ENCODE measurements at regions not wholly inside any gene's neighbourhood (a gene's known extent, or its start where the extent isn't known, plus 50 kb on each side); places are given as distances from the start of the nearest gene placed in this dataset.

- Mint-ChIP-seq H3K4me1 (no peaks in the 10 kb centered on the region), H3K4me3 (no peak overlapping the region), H3K27me3 (ENCODE audit: low read depth in 2 of 2) (no peaks in the 10 kb centered on the region), H3K36me3 (no peaks in the 10 kb centered on the region), H3K27ac (no peak overlapping the region), H3K9me3 (peaks cover 6 to 9% of the 10 kb centered on the region in 2 donors)
- no peak overlapping the region for H3K4me3 ChIP-seq (ENCODE audit: low read length)
- no peak overlapping the region for H3K27ac ChIP-seq (ENCODE audit: low read length)
- DNase-seq (no peak), ATAC-seq (no peak)
- no peaks in the 10 kb centered on the region for H3K4me1 ChIP-seq (ENCODE audit: control insufficient read depth, insufficient read depth, low read length)
- H3K27me3 ChIP-seq (ENCODE audit: control insufficient read depth, insufficient read depth, low read length), result no peaks in the 10 kb centered on the region
- 100% methylated on average over 1 of the region's 1 CpG for WGBS (ENCODE audit: insufficient coverage)
- intact Hi-C loops (cut with micrococcal nuclease), result no loop called here
- peaks cover 4% of the 10 kb centered on the region for H3K9me3 ChIP-seq (ENCODE audit: control insufficient read depth, insufficient read depth, low read length)
- TF ChIP-seq CTCF (IDR thresholded peaks at IDR 0.05), result no peak
- H3K36me3 ChIP-seq (ENCODE audit: control insufficient read depth, insufficient read depth, low read length), result no peaks in the 10 kb centered on the region
These were observed 394.1 kb upstream of the NETO1 start for GRCh38 chr18:73261923-73262322.

- TF ChIP-seq CTCF (IDR thresholded peaks at IDR 0.05), result no peak
- Histone ChIP-seq H3K4me3 (ENCODE audit: low read length) (no peak overlapping the region), H3K9me3 (ENCODE audit: control insufficient read depth, insufficient read depth, low read length) (peaks cover 4% of the 10 kb centered on the region), H3K4me1 (ENCODE audit: control insufficient read depth, insufficient read depth, low read length) (no peaks in the 10 kb centered on the region), H3K27ac (ENCODE audit: low read length) (no peak overlapping the region), H3K36me3 (ENCODE audit: control insufficient read depth, insufficient read depth, low read length) (no peaks in the 10 kb centered on the region), H3K27me3 (ENCODE audit: control insufficient read depth, insufficient read depth, low read length) (no peaks in the 10 kb centered on the region)
- no peaks in the 10 kb centered on the region for H3K36me3 Mint-ChIP-seq
- no peaks in the 10 kb centered on the region for H3K27me3 Mint-ChIP-seq (ENCODE audit: low read depth in 2 of 2)
- ATAC-seq (no peak), DNase-seq (no peak)
- 82% methylated on average over 3 of the region's 4 CpGs for WGBS (ENCODE audit: insufficient coverage)
- no peak overlapping the region for H3K4me3 Mint-ChIP-seq
- peaks cover 5 to 9% of the 10 kb centered on the region in 2 donors for H3K9me3 Mint-ChIP-seq
- no peaks in the 10 kb centered on the region for H3K4me1 Mint-ChIP-seq
- intact Hi-C loops (cut with micrococcal nuclease), result no loop called here
- no peak overlapping the region for H3K27ac Mint-ChIP-seq
These were observed 393.5 kb upstream of the NETO1 start for GRCh38 chr18:73261243-73261642.

- Histone ChIP-seq H3K27ac (ENCODE audit: low read length) (no peak overlapping the region), H3K27me3 (ENCODE audit: control insufficient read depth, insufficient read depth, low read length) (no peaks in the 10 kb centered on the region), H3K36me3 (ENCODE audit: control insufficient read depth, insufficient read depth, low read length) (no peaks in the 10 kb centered on the region), H3K4me1 (ENCODE audit: control insufficient read depth, insufficient read depth, low read length) (no peaks in the 10 kb centered on the region), H3K9me3 (ENCODE audit: control insufficient read depth, insufficient read depth, low read length) (no peaks in the 10 kb centered on the region), H3K4me3 (ENCODE audit: low read length) (no peak overlapping the region)
- no peaks in the 10 kb centered on the region for H3K36me3 Mint-ChIP-seq
- H3K4me1 Mint-ChIP-seq, result no peaks in the 10 kb centered on the region
- no peak overlapping the region for H3K4me3 Mint-ChIP-seq
- no peak overlapping the region for H3K27ac Mint-ChIP-seq
- ATAC-seq (no peak), DNase-seq (no peak)
- no peaks in the 10 kb centered on the region for H3K27me3 Mint-ChIP-seq (ENCODE audit: low read depth in 2 of 2)
- peaks cover 5 to 9% of the 10 kb centered on the region in 2 donors for H3K9me3 Mint-ChIP-seq
- intact Hi-C loops (cut with micrococcal nuclease), result no loop called here
- TF ChIP-seq CTCF (IDR thresholded peaks at IDR 0.05), result no peak
- WGBS (ENCODE audit: insufficient coverage), result 91% methylated on average over 11 of the region's 12 CpGs
These were observed 390.7 kb upstream of the NETO1 start for GRCh38 chr18:73258375-73259087.

- WGBS (ENCODE audit: insufficient coverage), result 82% methylated on average over 4 of the region's 5 CpGs
- intact Hi-C loops (cut with micrococcal nuclease), result no loop called here
- DNase-seq, result no peak
- Histone ChIP-seq H3K27ac (ENCODE audit: low read length) (no peak overlapping the region), H3K36me3 (ENCODE audit: control insufficient read depth, insufficient read depth, low read length) (no peaks in the 10 kb centered on the region), H3K4me3 (ENCODE audit: low read length) (no peak overlapping the region), H3K4me1 (ENCODE audit: control insufficient read depth, insufficient read depth, low read length) (no peaks in the 10 kb centered on the region), H3K27me3 (ENCODE audit: control insufficient read depth, insufficient read depth, low read length) (no peaks in the 10 kb centered on the region), H3K9me3 (ENCODE audit: control insufficient read depth, insufficient read depth, low read length) (no peaks in the 10 kb centered on the region)
- no peaks in the 10 kb centered on the region for H3K4me1 Mint-ChIP-seq
- H3K9me3 Mint-ChIP-seq, result peaks cover 10% of the 10 kb centered on the region in 2 donors
- ATAC-seq, result no peak
- no peak for TF ChIP-seq CTCF (IDR thresholded peaks at IDR 0.05)
- H3K36me3 Mint-ChIP-seq, result no peaks in the 10 kb centered on the region
- H3K4me3 Mint-ChIP-seq, result no peak overlapping the region
- no peaks in the 10 kb centered on the region for H3K27me3 Mint-ChIP-seq (ENCODE audit: low read depth in 2 of 2)
- no peak overlapping the region for H3K27ac Mint-ChIP-seq
These were observed 386.8 kb upstream of the NETO1 start for GRCh38 chr18:73254564-73254963.
